RWPE1 (cell line): ENCODE measurements at regions not wholly inside any gene's neighbourhood (a gene's known extent, or its start where the extent isn't known, plus 50 kb on each side); places are given as distances from the start of the nearest gene placed in this dataset.
"Not testable (repeated sequence)": the region's sequence is repeated elsewhere in the genome, so short reads cannot be mapped to it uniquely, and the experiment has no call there.

Experiments used
- CTCF ChIA-PET: fragments of 350-600 bp; sonication (Branson Sonifier 250); formaldehyde crosslinking; extraction: SDS; loops from one replicate; lab custom pipeline; 2021; lab: Yijun Ruan, JAX
- POLR2A ChIA-PET: fragments of 400-600 bp; formaldehyde crosslinking; extraction: SDS; loops from one replicate; lab custom pipeline; 2020; ENCODE audit warnings: antibody characterized with exemption; ENCODE audit not compliant: low non-redundant PET; lab: Yijun Ruan, JAX
- DNase-seq: peaks from one replicate; pipeline ENCODE4 v3.0.0; 2012; ENCODE audit warnings: low spot score
- H3K27ac ChIP-seq: fragments of 450-650 bp; 2 replicates; pipeline ENCODE4 v1.5.1; 2017
- CTCF ChIP-seq: fragments of 450-650 bp; conservative IDR thresholded peaks from 2 replicates; pipeline ENCODE4 v1.5.1; 2017; ENCODE audit warnings: low read depth, mild to moderate bottlenecking

GRCh38 chr7:124250297-124251034 is 217.6 kb upstream of the TMEM229A start:
- no peak for TF ChIP-seq CTCF
- H3K27ac ChIP-seq: no peak overlapping the region
- CTCF ChIA-PET: interaction anchor here (0.7 kb wide), 1 partner anchor 200 kb away, joined by 3 read pairs; no protein-coding TSS in a partner anchor
- POLR2A ChIA-PET: no interaction called here
- DNase-seq: no peak

GRCh38 chr7:124247691-124248090 is 214.8 kb upstream of the TMEM229A start:
- POLR2A ChIA-PET: no interaction called here
- TF ChIP-seq CTCF: no peak
- H3K27ac ChIP-seq: no peak overlapping the region
- no peak for DNase-seq
- CTCF ChIA-PET: no interaction called here

- CTCF ChIA-PET: no interaction called here
- H3K27ac ChIP-seq: no peak overlapping the region
- DNase-seq: peak; percentile 66
- POLR2A ChIA-PET: no interaction called here
- TF ChIP-seq CTCF: no peak
These were observed 213.5 kb upstream of the TMEM229A start for GRCh38 chr7:124246262-124246863.

- CTCF ChIA-PET, H3K27ac ChIP-seq, DNase-seq, POLR2A ChIA-PET: not testable (repeated sequence)
These were observed 211.6 kb upstream of the TMEM229A start for GRCh38 chr7:124244469-124244868.

- no peak for DNase-seq
- H3K27ac ChIP-seq: no peak overlapping the region
- TF ChIP-seq CTCF: no peak
- ChIA-PET POLR2A (no interaction called here), CTCF (interaction anchor here (0.7 kb wide), 1 partner anchor 354 kb away, joined by 3 read pairs; no protein-coding TSS in a partner anchor)
These were observed 186.8 kb upstream of the TMEM229A start for GRCh38 chr7:124219681-124220080.

- DNase-seq: no peak
- ChIA-PET POLR2A (no interaction called here), CTCF (no interaction called here)
- no peak for TF ChIP-seq CTCF
- no peak overlapping the region for H3K27ac ChIP-seq
These were observed 175.8 kb upstream of the TMEM229A start for GRCh38 chr7:124208642-124209041.

- H3K27ac ChIP-seq: no peak overlapping the region
- ChIA-PET POLR2A (no interaction called here), CTCF (no interaction called here)
- no peak for TF ChIP-seq CTCF
- DNase-seq: no peak
These were observed 175.3 kb upstream of the TMEM229A start for GRCh38 chr7:124208173-124208572.
